Astrocyte (in vitro differentiated cells and primary cell): ENCODE measurements at regions not wholly inside any gene's neighbourhood (a gene's known extent, or its start where the extent isn't known, plus 50 kb on each side); places are given as distances from the start of the nearest gene placed in this dataset.

ENCODE experiments used
- DNase-seq: peaks from one replicate; pipeline ENCODE4 v3.0.0-alpha.2; 2010; ENCODE audit warnings: low read depth
- FAIRE-seq: peaks from 2 replicates; lab custom pipeline; 2011; peaks lifted over from hg19 to GRCh38; lab: Jason Lieb, UNC
- H2AFZ ChIP-seq: 2 replicates; pipeline ENCODE4 v1.6.0; 2012; ENCODE audit warnings: low read depth, low read length, inconsistent platforms
- H3K27ac ChIP-seq: 2 replicates; pipeline ENCODE4 v1.5.1; 2011; ENCODE audit warnings: low read depth, low read length, inconsistent platforms
- H3K27me3 ChIP-seq: 2 replicates; pipeline ENCODE4 v1.6.0; 2011; ENCODE audit warnings: low read length, inconsistent platforms; ENCODE audit not compliant: insufficient read depth
- H3K36me3 ChIP-seq: 2 replicates; pipeline ENCODE4 v1.5.1; 2011; ENCODE audit warnings: low read length, inconsistent platforms; ENCODE audit not compliant: insufficient read depth
- H3K4me1 ChIP-seq: 2 replicates; pipeline ENCODE4 v1.5.1; 2011; ENCODE audit warnings: low read length, inconsistent platforms; ENCODE audit not compliant: insufficient read depth
- H3K4me2 ChIP-seq: 2 replicates; pipeline ENCODE4 v1.6.0; 2012; ENCODE audit warnings: low read length, inconsistent platforms
- H3K4me3 ChIP-seq: 2 replicates; pipeline ENCODE4 v1.5.1; 2011; ENCODE audit warnings: low read depth, mild to moderate bottlenecking, low read length, inconsistent platforms; ENCODE audit not compliant: insufficient read depth
- H3K79me2 ChIP-seq: 2 replicates; pipeline ENCODE4 v1.6.0; 2012; ENCODE audit warnings: mild to moderate bottlenecking, low read length, inconsistent platforms; ENCODE audit not compliant: insufficient read depth
- H3K9ac ChIP-seq: 2 replicates; pipeline ENCODE4 v1.6.0; 2012; ENCODE audit warnings: mild to moderate bottlenecking, low read length, inconsistent platforms
- H3K9me3 ChIP-seq: 2 replicates; pipeline ENCODE4 v1.5.1; 2012; ENCODE audit warnings: low read depth, mild to moderate bottlenecking, low read length, inconsistent platforms; ENCODE audit not compliant: insufficient read depth
- H4K20me1 ChIP-seq: 2 replicates; pipeline ENCODE4 v1.6.0; 2012; ENCODE audit warnings: low read length, inconsistent platforms; ENCODE audit not compliant: insufficient read depth
- H3K27ac Mint-ChIP-seq: one replicate; pipeline ENCODE4 v1.8.0; 2021; ENCODE audit warnings: mild to moderate bottlenecking, mixed read lengths; ENCODE audit not compliant: unreplicated experiment
- H3K27me3 Mint-ChIP-seq: one replicate; pipeline ENCODE4 v1.8.0; 2021; ENCODE audit warnings: low read depth, mixed read lengths; ENCODE audit not compliant: unreplicated experiment
- H3K36me3 Mint-ChIP-seq: one replicate; pipeline ENCODE4 v1.8.0; 2021; ENCODE audit warnings: low read depth, mixed read lengths; ENCODE audit not compliant: unreplicated experiment
- H3K4me1 Mint-ChIP-seq: one replicate; pipeline ENCODE4 v1.8.0; 2021; ENCODE audit warnings: low read depth, mixed read lengths; ENCODE audit not compliant: unreplicated experiment
- H3K4me3 Mint-ChIP-seq: one replicate; pipeline ENCODE4 v1.8.0; 2021; ENCODE audit warnings: mild to moderate bottlenecking, moderate library complexity, mixed read lengths; ENCODE audit not compliant: unreplicated experiment
- H3K9me3 Mint-ChIP-seq: one replicate; pipeline ENCODE4 v1.8.0; 2021; ENCODE audit warnings: mild to moderate bottlenecking, mixed read lengths; ENCODE audit not compliant: unreplicated experiment
- EZH2 ChIP-seq: IDR thresholded peaks from 2 replicates; pipeline ENCODE4 v1.6.1; 2012; ENCODE audit warnings: mild to moderate bottlenecking, low read length, inconsistent platforms; ENCODE audit not compliant: insufficient read depth
- TF ChIP-seq, protein P1 (sequence below): IDR thresholded peaks from 2 replicates; pipeline ENCODE4 v1.5.1; 2011; ENCODE audit warnings: low read depth, mild to moderate bottlenecking, inconsistent platforms, low read length, moderate library complexity; ENCODE audit not compliant: insufficient read depth

DNA sequence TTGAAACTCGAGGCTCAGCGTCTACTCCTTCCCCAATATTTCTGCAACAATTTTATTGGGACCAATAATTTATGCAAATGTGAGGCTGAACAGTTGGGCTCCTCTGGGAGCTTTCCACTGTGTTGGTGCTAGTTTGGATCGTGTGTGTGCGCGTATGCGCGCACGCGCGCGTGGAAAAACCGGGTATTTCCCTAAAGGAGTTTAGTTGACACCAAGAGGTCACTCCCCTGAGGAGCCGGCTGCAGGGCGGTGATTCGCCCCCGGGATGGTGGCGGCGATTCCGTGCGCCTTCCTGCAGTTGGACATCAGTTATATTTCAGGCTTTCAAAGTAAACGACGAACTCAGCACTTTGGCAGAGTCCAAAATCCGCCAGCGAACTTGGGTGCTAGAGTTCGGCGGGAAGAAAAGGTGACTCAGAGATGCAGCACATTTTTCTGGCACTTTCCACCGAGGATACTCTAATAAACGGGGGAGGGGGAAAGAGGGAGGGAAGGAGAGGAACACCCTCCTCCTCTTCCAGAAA is 186.5 kb upstream of the FANCL start:
- no peaks in the 10 kb centered on the region for H3K27me3 Mint-ChIP-seq
- no peaks in the 10 kb centered on the region for H3K36me3 Mint-ChIP-seq
- H3K79me2 ChIP-seq, result no peaks in the 10 kb centered on the region
- H2AFZ ChIP-seq, result peak overlapping the region; percentile 88
- peak overlapping the region; percentile 94 for H3K4me2 ChIP-seq
- no peaks in the 10 kb centered on the region for H3K9me3 ChIP-seq
- TF ChIP-seq EZH2, result no peak
- TF ChIP-seq, protein P1, sequence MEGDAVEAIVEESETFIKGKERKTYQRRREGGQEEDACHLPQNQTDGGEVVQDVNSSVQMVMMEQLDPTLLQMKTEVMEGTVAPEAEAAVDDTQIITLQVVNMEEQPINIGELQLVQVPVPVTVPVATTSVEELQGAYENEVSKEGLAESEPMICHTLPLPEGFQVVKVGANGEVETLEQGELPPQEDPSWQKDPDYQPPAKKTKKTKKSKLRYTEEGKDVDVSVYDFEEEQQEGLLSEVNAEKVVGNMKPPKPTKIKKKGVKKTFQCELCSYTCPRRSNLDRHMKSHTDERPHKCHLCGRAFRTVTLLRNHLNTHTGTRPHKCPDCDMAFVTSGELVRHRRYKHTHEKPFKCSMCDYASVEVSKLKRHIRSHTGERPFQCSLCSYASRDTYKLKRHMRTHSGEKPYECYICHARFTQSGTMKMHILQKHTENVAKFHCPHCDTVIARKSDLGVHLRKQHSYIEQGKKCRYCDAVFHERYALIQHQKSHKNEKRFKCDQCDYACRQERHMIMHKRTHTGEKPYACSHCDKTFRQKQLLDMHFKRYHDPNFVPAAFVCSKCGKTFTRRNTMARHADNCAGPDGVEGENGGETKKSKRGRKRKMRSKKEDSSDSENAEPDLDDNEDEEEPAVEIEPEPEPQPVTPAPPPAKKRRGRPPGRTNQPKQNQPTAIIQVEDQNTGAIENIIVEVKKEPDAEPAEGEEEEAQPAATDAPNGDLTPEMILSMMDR, result no peak
- no peaks in the 10 kb centered on the region for H3K9me3 Mint-ChIP-seq
- H3K4me1 ChIP-seq, result no peaks in the 10 kb centered on the region
- H3K4me1 Mint-ChIP-seq, result peaks cover 8% of the 10 kb centered on the region
- no peak overlapping the region for H3K27ac ChIP-seq
- H3K4me3 Mint-ChIP-seq, result peak overlapping the region; percentile 90
- H3K36me3 ChIP-seq, result no peaks in the 10 kb centered on the region
- DNase-seq (peak; percentile 45), FAIRE-seq (no peak)
- peak overlapping the region; percentile 72 for H3K9ac ChIP-seq
- peak overlapping the region; percentile 76 for H3K4me3 ChIP-seq
- H4K20me1 ChIP-seq, result no peaks in the 10 kb centered on the region
- no peaks in the 10 kb centered on the region for H3K27me3 ChIP-seq
- peak overlapping the region; percentile 77 for H3K27ac Mint-ChIP-seq

DNA sequence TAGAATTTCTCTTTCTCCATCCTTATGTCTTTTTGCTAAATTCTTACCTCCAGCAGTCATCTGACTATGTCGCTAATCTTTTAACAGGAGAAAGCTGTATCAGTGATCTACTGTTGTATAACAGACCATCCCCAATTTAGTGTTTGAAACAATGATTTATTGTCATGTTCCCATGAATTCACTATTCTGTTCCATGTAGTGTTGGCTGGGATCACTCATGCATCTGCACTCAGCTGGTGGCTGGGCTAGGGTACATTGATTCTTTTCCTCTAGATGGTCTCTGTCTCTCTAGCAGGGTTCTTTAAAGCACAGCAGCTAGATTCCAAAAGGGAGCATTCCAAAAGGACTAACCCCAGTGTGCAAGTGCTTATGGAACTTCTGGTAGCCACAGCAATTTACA is 184.2 kb upstream of the FANCL start:
- no peaks in the 10 kb centered on the region for H3K36me3 ChIP-seq
- no peak overlapping the region for H3K27ac ChIP-seq
- Mint-ChIP-seq H3K27me3 (no peaks in the 10 kb centered on the region), H3K4me1 (peaks cover 4% of the 10 kb centered on the region), H3K9me3 (no peaks in the 10 kb centered on the region), H3K27ac (no peak overlapping the region), H3K36me3 (no peaks in the 10 kb centered on the region), H3K4me3 (no peak overlapping the region)
- TF ChIP-seq, protein P1, result no peak
- no peak for TF ChIP-seq EZH2
- H3K4me3 ChIP-seq, result no peak overlapping the region
- no peaks in the 10 kb centered on the region for H3K9me3 ChIP-seq
- no peaks in the 10 kb centered on the region for H3K79me2 ChIP-seq
- H3K27me3 ChIP-seq, result peaks cover 3% of the 10 kb centered on the region
- no peak overlapping the region for H3K4me2 ChIP-seq
- no peak overlapping the region for H3K9ac ChIP-seq
- no peak for DNase-seq
- H4K20me1 ChIP-seq, result no peaks in the 10 kb centered on the region
- no peak overlapping the region for H2AFZ ChIP-seq
- no peaks in the 10 kb centered on the region for H3K4me1 ChIP-seq
- no peak for FAIRE-seq

DNA sequence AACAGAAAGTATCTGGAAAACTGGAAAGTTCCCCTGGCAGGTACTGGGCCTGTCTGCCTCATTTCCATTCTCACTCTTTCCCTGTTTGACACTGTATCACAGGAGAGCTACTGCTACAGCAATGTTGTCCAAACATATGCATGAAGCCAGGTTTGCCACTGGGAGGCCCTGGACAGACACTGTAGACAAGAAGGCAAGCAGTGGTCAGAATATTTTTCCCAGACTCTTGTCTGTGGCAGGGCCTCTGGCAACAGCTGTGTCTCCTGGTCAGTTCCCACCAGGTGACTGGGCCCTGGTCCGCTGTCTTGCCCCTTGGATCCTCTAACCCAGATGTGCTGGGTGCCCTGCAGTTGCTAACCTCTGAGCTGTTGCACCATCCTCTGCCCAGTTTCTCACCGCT is 178.9 kb upstream of the FANCL start:
- H3K27me3 ChIP-seq, result peaks cover 3% of the 10 kb centered on the region
- FAIRE-seq, result no peak
- Mint-ChIP-seq H3K4me3 (no peak overlapping the region), H3K36me3 (no peaks in the 10 kb centered on the region), H3K4me1 (no peaks in the 10 kb centered on the region), H3K9me3 (no peaks in the 10 kb centered on the region), H3K27me3 (no peaks in the 10 kb centered on the region), H3K27ac (no peak overlapping the region)
- H3K9ac ChIP-seq, result no peak overlapping the region
- no peak overlapping the region for H3K27ac ChIP-seq
- no peaks in the 10 kb centered on the region for H3K79me2 ChIP-seq
- no peak overlapping the region for H3K4me3 ChIP-seq
- no peaks in the 10 kb centered on the region for H3K36me3 ChIP-seq
- H4K20me1 ChIP-seq, result no peaks in the 10 kb centered on the region
- H3K4me2 ChIP-seq, result no peak overlapping the region
- TF ChIP-seq, protein P1, result no peak
- no peak for TF ChIP-seq EZH2
- no peaks in the 10 kb centered on the region for H3K4me1 ChIP-seq
- no peak overlapping the region for H2AFZ ChIP-seq
- no peak for DNase-seq
- no peaks in the 10 kb centered on the region for H3K9me3 ChIP-seq
